HG02759 (cell line): ENCODE measurements at regions not wholly inside any gene's neighbourhood (a gene's known extent, or its start where the extent isn't known, plus 50 kb on each side); places are given as distances from the start of the nearest gene placed in this dataset.
"Not testable (repeated sequence)": the region's sequence is repeated elsewhere in the genome, so short reads cannot be mapped to it uniquely, and the experiment has no call there.

Experiments used
- ATAC-seq: cut with Tn5 transposase; IDR thresholded peaks from one replicate; pipeline ENCODE4 v1.9.1; 2021; ENCODE audit warnings: mild to moderate bottlenecking, moderate library complexity; ENCODE audit not compliant: unreplicated experiment

DNA sequence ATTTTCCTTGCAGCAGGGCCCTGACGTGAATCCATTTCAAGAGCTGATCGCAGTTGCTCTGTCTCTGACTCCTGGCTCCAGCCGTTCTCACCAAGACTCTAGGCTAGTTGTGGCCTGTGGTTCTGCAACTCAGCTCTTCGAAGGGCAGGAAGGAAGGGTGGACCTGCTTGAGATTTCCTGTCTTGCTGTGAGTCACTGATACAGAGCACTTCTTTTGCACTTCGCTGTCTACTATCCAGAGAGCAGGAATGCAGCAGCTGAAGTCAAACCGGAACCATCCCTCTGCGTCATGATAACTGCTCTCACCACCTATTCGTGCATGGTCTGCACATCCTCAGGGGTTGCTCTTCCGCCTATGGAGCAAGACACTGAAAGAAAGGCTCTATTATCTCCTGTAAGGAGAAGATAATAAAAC is 59.7 kb downstream of the RAP2B start:
- ATAC-seq, result peak; percentile 89

GRCh38 chr3:153226877-153227276 is 64.9 kb downstream of the RAP2B start:
- ATAC-seq, result not testable (repeated sequence)

- not testable (repeated sequence) for ATAC-seq
Observed at GRCh38 chr3:153230427-153230826, 68.4 kb downstream of the RAP2B start.

- ATAC-seq, result not testable (repeated sequence)
Observed at GRCh38 chr3:153231245-153231644, 69.2 kb downstream of the RAP2B start.

DNA sequence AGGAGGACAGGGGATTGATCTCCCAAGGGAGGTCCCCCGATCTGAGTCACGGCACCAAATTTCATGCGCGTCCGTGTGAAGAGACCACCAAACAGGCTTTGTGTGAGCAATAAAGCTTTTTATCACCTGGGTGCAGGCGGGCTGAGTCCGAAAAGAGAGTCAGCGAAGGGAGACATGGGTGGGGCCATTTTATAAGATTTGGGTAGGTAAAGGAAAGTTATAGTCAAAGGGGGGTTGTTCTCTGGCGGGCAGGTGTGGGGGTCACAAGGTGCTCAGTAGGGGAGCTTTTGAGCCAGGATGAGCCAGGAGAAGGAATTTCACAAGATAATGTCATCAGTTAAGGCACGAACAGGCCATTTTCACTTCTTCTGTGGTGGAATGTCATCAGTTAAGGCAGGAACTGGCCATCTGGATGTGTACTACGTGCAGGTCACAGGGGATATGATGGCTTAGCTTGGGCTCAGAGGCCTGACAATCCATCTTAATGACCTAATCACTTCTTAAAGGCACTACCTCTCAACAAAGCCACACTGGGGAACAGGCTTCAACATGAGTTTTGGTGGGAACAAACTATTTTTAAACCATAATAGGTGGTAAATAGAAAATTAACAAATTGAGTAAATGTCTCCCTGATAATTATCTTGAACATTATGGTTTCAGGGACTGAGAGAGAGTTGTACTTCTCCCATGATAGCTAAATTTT is 70.2 kb downstream of the RAP2B start:
- ATAC-seq, result not testable (repeated sequence)

- ATAC-seq, result no peak
Observed at GRCh38 chr3:153232851-153233271, 70.8 kb downstream of the RAP2B start.

GRCh38 chr3:153233986-153234385 is 72.0 kb downstream of the RAP2B start:
- no peak for ATAC-seq

GRCh38 chr3:153242896-153243295 is 80.9 kb downstream of the RAP2B start:
- no peak for ATAC-seq

GRCh38 chr3:153244961-153245360 is 82.9 kb downstream of the RAP2B start:
- no peak for ATAC-seq

DNA sequence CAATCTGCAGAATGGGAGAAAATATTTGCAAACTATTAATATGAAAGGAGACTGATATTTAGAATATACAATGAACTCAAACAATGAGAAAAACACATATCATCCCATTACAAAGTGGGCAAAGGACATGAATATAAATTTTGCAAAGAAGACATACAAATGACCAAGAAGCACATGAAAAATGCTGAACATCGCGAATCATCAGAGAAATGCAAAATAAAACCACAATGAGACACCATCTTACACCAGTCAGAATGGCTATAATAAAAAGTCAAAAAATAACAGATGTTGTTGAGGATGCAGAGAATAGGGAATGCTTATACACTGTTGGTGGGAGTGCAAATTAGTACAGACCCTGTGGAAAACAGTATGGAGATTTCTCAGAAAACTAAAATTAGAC is 83.6 kb downstream of the RAP2B start:
- no peak for ATAC-seq

GRCh38 chr3:153246331-153246730 is 84.3 kb downstream of the RAP2B start:
- no peak for ATAC-seq

DNA sequence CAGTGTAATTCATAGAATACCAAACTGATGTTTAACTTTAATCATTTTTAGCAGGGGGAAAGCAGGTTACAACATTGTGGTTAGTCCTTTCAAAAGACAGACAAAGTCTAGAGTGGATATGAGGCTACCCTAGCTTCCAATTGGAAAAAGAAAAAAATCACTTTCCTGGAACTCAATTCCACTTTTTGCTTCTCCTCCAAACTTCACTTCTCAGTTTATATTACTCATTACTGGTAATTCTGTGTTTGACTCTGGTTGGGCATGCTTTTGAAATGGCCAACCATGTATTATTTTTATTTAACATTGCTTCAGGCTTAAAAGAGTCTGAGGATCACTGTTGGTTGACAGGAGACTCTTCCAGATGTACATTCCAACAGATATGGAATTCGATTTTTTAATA is 84.8 kb downstream of the RAP2B start:
- no peak for ATAC-seq

- ATAC-seq, result no peak
Observed at GRCh38 chr3:153247331-153248330, 85.6 kb downstream of the RAP2B start.

GRCh38 chr3:153248835-153249234 is 86.8 kb downstream of the RAP2B start:
- not testable (repeated sequence) for ATAC-seq

DNA sequence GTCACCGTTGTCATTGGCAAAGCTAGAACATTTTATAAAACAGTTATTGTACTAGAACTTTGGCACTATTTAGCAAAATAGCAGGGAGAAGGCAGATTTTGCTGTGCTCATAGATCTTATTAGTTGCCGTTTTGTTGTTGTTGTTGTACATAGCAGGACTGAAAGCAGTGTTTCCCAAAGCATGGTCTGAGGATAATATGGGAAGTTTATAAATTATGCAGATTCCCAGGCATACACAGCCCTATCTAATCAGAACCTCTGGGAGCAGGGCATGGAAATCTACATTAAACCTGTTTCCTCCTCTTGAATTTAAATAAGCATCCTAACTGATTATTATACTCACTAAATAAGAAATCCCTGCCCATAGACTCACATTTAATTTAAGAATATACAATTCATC is 87.9 kb downstream of the RAP2B start:
- ATAC-seq, result no peak

GRCh38 chr3:153250446-153250845 is 88.4 kb downstream of the RAP2B start:
- ATAC-seq, result no peak

- no peak for ATAC-seq
Observed at GRCh38 chr3:153252963-153253362, 90.9 kb downstream of the RAP2B start.

- ATAC-seq, result no peak
Observed at GRCh38 chr3:153254361-153254760, 92.3 kb downstream of the RAP2B start.

- no peak for ATAC-seq
Observed at GRCh38 chr3:153257673-153258351, 95.8 kb downstream of the RAP2B start.

- ATAC-seq, result no peak
Observed at GRCh38 chr3:153259956-153260355, 97.9 kb downstream of the RAP2B start.

GRCh38 chr3:153260681-153261080 is 98.7 kb downstream of the RAP2B start:
- ATAC-seq, result no peak
